ENCODE measurements at regions not wholly inside any gene's neighbourhood (a gene's known extent, or its start where the extent isn't known, plus 50 kb on each side); places are given as distances from the start of the nearest gene placed in this dataset.

DNA sequence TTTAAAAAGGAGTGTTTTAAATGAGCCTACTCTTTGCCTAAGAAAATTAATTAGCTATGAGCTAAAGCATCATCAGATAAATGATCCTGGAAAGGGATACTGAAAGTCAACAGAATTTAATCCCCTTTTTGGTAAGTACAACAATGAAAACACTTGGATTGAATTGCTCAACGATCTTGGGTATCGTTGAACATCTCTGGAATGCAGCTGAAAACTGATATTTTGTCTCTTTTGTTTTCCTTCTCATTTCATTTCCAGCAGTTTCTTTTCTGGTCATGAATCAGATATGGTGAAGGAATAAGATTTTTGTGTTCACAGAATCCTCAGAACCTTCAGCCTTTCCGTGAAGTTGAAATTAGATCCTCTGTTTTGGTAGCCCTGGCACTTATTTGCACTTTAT is 771.2 kb downstream of the FSCB start:
- TF ChIP-seq TCF7L2 (IDR thresholded peaks at IDR 0.05; ENCODE audit: low read depth, low read length) (no peak), POLR2AphosphoS5 (IDR thresholded peaks at IDR 0.05; ENCODE audit: low read depth, low read length) (no peak), SIN3A (IDR thresholded peaks at IDR 0.05; ENCODE audit: borderline replicate concordance, insufficient read depth, low read depth, low read length) (no peak)
- TF ChIP-seq, protein P1, sequence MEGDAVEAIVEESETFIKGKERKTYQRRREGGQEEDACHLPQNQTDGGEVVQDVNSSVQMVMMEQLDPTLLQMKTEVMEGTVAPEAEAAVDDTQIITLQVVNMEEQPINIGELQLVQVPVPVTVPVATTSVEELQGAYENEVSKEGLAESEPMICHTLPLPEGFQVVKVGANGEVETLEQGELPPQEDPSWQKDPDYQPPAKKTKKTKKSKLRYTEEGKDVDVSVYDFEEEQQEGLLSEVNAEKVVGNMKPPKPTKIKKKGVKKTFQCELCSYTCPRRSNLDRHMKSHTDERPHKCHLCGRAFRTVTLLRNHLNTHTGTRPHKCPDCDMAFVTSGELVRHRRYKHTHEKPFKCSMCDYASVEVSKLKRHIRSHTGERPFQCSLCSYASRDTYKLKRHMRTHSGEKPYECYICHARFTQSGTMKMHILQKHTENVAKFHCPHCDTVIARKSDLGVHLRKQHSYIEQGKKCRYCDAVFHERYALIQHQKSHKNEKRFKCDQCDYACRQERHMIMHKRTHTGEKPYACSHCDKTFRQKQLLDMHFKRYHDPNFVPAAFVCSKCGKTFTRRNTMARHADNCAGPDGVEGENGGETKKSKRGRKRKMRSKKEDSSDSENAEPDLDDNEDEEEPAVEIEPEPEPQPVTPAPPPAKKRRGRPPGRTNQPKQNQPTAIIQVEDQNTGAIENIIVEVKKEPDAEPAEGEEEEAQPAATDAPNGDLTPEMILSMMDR (IDR thresholded peaks at IDR 0.05), result no peak
- TF ChIP-seq, protein P2, sequence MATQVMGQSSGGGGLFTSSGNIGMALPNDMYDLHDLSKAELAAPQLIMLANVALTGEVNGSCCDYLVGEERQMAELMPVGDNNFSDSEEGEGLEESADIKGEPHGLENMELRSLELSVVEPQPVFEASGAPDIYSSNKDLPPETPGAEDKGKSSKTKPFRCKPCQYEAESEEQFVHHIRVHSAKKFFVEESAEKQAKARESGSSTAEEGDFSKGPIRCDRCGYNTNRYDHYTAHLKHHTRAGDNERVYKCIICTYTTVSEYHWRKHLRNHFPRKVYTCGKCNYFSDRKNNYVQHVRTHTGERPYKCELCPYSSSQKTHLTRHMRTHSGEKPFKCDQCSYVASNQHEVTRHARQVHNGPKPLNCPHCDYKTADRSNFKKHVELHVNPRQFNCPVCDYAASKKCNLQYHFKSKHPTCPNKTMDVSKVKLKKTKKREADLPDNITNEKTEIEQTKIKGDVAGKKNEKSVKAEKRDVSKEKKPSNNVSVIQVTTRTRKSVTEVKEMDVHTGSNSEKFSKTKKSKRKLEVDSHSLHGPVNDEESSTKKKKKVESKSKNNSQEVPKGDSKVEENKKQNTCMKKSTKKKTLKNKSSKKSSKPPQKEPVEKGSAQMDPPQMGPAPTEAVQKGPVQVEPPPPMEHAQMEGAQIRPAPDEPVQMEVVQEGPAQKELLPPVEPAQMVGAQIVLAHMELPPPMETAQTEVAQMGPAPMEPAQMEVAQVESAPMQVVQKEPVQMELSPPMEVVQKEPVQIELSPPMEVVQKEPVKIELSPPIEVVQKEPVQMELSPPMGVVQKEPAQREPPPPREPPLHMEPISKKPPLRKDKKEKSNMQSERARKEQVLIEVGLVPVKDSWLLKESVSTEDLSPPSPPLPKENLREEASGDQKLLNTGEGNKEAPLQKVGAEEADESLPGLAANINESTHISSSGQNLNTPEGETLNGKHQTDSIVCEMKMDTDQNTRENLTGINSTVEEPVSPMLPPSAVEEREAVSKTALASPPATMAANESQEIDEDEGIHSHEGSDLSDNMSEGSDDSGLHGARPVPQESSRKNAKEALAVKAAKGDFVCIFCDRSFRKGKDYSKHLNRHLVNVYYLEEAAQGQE (IDR thresholded peaks at IDR 0.05; ENCODE audit: insufficient read depth in 1 of 2, low read depth in 2 of 2, low read length in 1 of 2), result no peak

Measured in Panc1 (cell line).